ENCODE measurements at regions not wholly inside any gene's neighbourhood (a gene's known extent, or its start where the extent isn't known, plus 50 kb on each side); places are given as distances from the start of the nearest gene placed in this dataset.

GRCh38 chr5:17438027-17438426 lies 60.0 kb upstream of the TAF11L2 start:
- DNase-seq (ENCODE audit: low spot score in 2 of 2) = no peak

GRCh38 chr5:17439956-17440355 lies 58.1 kb upstream of the TAF11L2 start:
- DNase-seq (ENCODE audit: low spot score in 2 of 2) = no peak
- intact Hi-C loops (cut with DNase I; ENCODE audit: low total_unique reads) = no loop called here
- Histone ChIP-seq H3K4me1 (no peaks in the 10 kb centered on the region), H3K4me3 (no peak overlapping the region), H3K27ac (no peak overlapping the region), H3K9me3 (peaks cover 7 to 11% of the 10 kb centered on the region in 2 donors), H3K27me3 (no peaks in the 10 kb centered on the region), H3K36me3 (no peaks in the 10 kb centered on the region)
- TF ChIP-seq POLR2A (IDR thresholded peaks at IDR 0.05) (no peak), CTCF (IDR thresholded peaks at IDR 0.05) (no peak), POLR2AphosphoS5 (IDR thresholded peaks at IDR 0.05) (no peak)

More at GRCh38 chr5:17438027-17438426, 60.0 kb upstream of the TAF11L2 start:
- peaks cover 7 to 11% of the 10 kb centered on the region in 2 donors for H3K9me3 ChIP-seq
- no peaks in the 10 kb centered on the region for H3K4me1 ChIP-seq
- no peak overlapping the region for H3K4me3 ChIP-seq
- no peak overlapping the region for H3K27ac ChIP-seq
- intact Hi-C loops (cut with DNase I; ENCODE audit: low total_unique reads) = no loop called here
- TF ChIP-seq POLR2AphosphoS5 (IDR thresholded peaks at IDR 0.05) (no peak), CTCF (IDR thresholded peaks at IDR 0.05) (no peak), POLR2A (IDR thresholded peaks at IDR 0.05) (no peak)
- no peaks in the 10 kb centered on the region for H3K36me3 ChIP-seq
- no peaks in the 10 kb centered on the region for H3K27me3 ChIP-seq

GRCh38 chr5:17440766-17441165 lies 57.3 kb upstream of the TAF11L2 start:
- Histone ChIP-seq H3K27me3 (no peaks in the 10 kb centered on the region), H3K9me3 (peaks cover 7 to 11% of the 10 kb centered on the region in 2 donors), H3K36me3 (no peaks in the 10 kb centered on the region), H3K27ac (no peak overlapping the region), H3K4me1 (no peaks in the 10 kb centered on the region), H3K4me3 (no peak overlapping the region)
- DNase-seq (ENCODE audit: low spot score in 2 of 2) = no peak
- TF ChIP-seq POLR2AphosphoS5 (IDR thresholded peaks at IDR 0.05) (no peak), POLR2A (IDR thresholded peaks at IDR 0.05) (no peak), CTCF (IDR thresholded peaks at IDR 0.05) (no peak)
- intact Hi-C loops (cut with DNase I; ENCODE audit: low total_unique reads) = no loop called here

GRCh38 chr5:17441351-17441750 lies 56.7 kb upstream of the TAF11L2 start:
- no peak for TF ChIP-seq POLR2AphosphoS5 (IDR thresholded peaks at IDR 0.05)
- TF ChIP-seq CTCF (IDR thresholded peaks at IDR 0.05) = no peak
- TF ChIP-seq POLR2A (IDR thresholded peaks at IDR 0.05) = no peak
- intact Hi-C loops (cut with DNase I; ENCODE audit: low total_unique reads) = no loop called here

GRCh38 chr5:17443333-17444130 lies 54.5 kb upstream of the TAF11L2 start:
- no peak overlapping the region for H3K27ac ChIP-seq
- H3K27me3 ChIP-seq = no peaks in the 10 kb centered on the region
- no peaks in the 10 kb centered on the region for H3K36me3 ChIP-seq
- H3K9me3 ChIP-seq = peaks cover 7 to 11% of the 10 kb centered on the region in 2 donors
- H3K4me1 ChIP-seq = no peaks in the 10 kb centered on the region
- TF ChIP-seq POLR2AphosphoS5 (IDR thresholded peaks at IDR 0.05) (no peak), POLR2A (IDR thresholded peaks at IDR 0.05) (no peak), CTCF (IDR thresholded peaks at IDR 0.05) (no peak)
- intact Hi-C loops (cut with DNase I; ENCODE audit: low total_unique reads) = no loop called here
- H3K4me3 ChIP-seq = no peak overlapping the region
- no peak for DNase-seq (ENCODE audit: low spot score in 2 of 2)

More at GRCh38 chr5:17441351-17441750, 56.7 kb upstream of the TAF11L2 start:
- Histone ChIP-seq H3K27me3 (no peaks in the 10 kb centered on the region), H3K4me3 (no peak overlapping the region), H3K9me3 (peaks cover 7 to 11% of the 10 kb centered on the region in 2 donors), H3K36me3 (no peaks in the 10 kb centered on the region), H3K4me1 (no peaks in the 10 kb centered on the region), H3K27ac (no peak overlapping the region)
- DNase-seq (ENCODE audit: low spot score in 2 of 2) = no peak

All from breast epithelium (tissue), 4 donors.